ENCODE measurements at regions not wholly inside any gene's neighbourhood (a gene's known extent, or its start where the extent isn't known, plus 50 kb on each side); places are given as distances from the start of the nearest gene placed in this dataset.

DNA sequence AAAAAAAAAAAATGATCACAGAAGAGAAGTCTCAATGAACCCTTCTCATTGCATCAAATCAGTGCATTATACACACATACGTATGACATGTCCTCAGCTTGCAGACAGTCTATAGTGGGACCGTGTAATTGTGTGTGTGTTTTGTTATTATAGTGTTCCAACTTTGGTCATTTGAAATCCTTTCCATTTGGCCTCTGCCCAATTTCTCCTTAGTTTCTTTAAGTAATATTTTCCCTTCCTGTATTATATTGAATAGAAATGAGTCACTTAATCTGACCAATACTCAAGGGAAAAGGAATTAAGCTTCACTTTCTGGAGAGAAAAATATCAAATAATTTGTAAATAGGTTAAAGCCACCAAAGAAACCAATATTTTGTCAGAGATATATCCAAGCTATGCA, 415.5 kb upstream of the SORCS1 start:
- H3K4me3 Mint-ChIP-seq = no peak overlapping the region
- H3K27me3 Mint-ChIP-seq = no peaks in the 10 kb centered on the region
- no peaks in the 10 kb centered on the region for H3K4me1 ChIP-seq (ENCODE audit: insufficient read depth, low read length)
- no peaks in the 10 kb centered on the region for H3K36me3 Mint-ChIP-seq
- H3K9me3 ChIP-seq (ENCODE audit: control insufficient read depth in 1 of 2, low read length in 2 of 2) = no peaks in the 10 kb centered on the region
- no peaks in the 10 kb centered on the region for H3K27me3 ChIP-seq (ENCODE audit: insufficient read depth, low read length)
- POLR2A ChIA-PET (ENCODE audit: partially characterized antibody) = no interaction called here
- H3K27ac Mint-ChIP-seq = no peak overlapping the region
- no peak overlapping the region for H3K27ac ChIP-seq (ENCODE audit: low read depth, low read length)
- DNase-seq = no peak
- no peaks in the 10 kb centered on the region for H3K4me1 Mint-ChIP-seq
- no peak overlapping the region for H3K4me3 ChIP-seq (ENCODE audit: low read length in 2 of 2)
- H3K9me3 Mint-ChIP-seq = peaks cover 0 to 18% (median 10%) of the 10 kb centered on the region in 8 donors
- no peaks in the 10 kb centered on the region for H3K36me3 ChIP-seq (ENCODE audit: insufficient read depth, low read length)
- CTCF ChIA-PET (ENCODE audit: partially characterized antibody) = no interaction called here
- intact Hi-C loops (cut with micrococcal nuclease) = no loop called here

- Histone ChIP-seq H3K4me1 (ENCODE audit: insufficient read depth, low read length) (no peaks in the 10 kb centered on the region), H3K36me3 (ENCODE audit: insufficient read depth, low read length) (no peaks in the 10 kb centered on the region), H3K27ac (ENCODE audit: low read depth, low read length) (no peak overlapping the region), H3K4me3 (ENCODE audit: low read length in 2 of 2) (no peak overlapping the region), H3K27me3 (ENCODE audit: insufficient read depth, low read length) (no peaks in the 10 kb centered on the region), H3K9me3 (ENCODE audit: control insufficient read depth in 1 of 2, low read length in 2 of 2) (no peaks in the 10 kb centered on the region)
- H3K4me3 Mint-ChIP-seq = no peak overlapping the region
- H3K4me1 Mint-ChIP-seq = no peaks in the 10 kb centered on the region
- POLR2A ChIA-PET (ENCODE audit: partially characterized antibody) = no interaction called here
- H3K36me3 Mint-ChIP-seq = no peaks in the 10 kb centered on the region
- H3K27me3 Mint-ChIP-seq = no peaks in the 10 kb centered on the region
- H3K27ac Mint-ChIP-seq = no peak overlapping the region
- DNase-seq = no peak
- H3K9me3 Mint-ChIP-seq = peaks cover 0 to 10% (median 4%) of the 10 kb centered on the region in 8 donors
- intact Hi-C loops (cut with micrococcal nuclease) = no loop called here
- CTCF ChIA-PET (ENCODE audit: partially characterized antibody) = no interaction called here
Observed at GRCh38 chr10:107577221-107577620, 412.7 kb upstream of the SORCS1 start.

DNA sequence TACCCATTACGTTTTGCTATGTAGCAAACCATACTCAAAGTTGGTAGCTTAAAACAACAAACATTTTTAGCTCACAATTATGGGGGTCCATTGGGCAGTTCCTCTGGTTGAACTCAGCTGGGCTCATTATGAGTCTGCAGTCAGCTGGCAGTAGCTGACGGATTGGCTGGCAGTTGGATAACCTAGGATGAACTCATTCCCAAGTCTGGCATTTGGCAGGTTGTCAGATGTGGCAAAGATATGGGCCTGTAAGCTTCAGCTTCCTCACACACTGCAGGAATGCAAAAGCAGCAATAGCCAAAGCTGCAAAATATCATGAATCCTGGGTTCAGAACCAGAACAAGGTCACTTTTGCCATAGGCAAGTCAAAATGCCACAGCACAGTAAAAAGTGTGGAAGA, 412.2 kb upstream of the SORCS1 start:
- H3K4me3 Mint-ChIP-seq = no peak overlapping the region
- intact Hi-C loops (cut with micrococcal nuclease) = no loop called here
- H3K27ac ChIP-seq (ENCODE audit: low read depth, low read length) = no peak overlapping the region
- no peak for DNase-seq
- no peak overlapping the region for H3K4me3 ChIP-seq (ENCODE audit: low read length in 2 of 2)
- CTCF ChIA-PET (ENCODE audit: partially characterized antibody) = no interaction called here
- no peaks in the 10 kb centered on the region for H3K27me3 Mint-ChIP-seq
- H3K4me1 ChIP-seq (ENCODE audit: insufficient read depth, low read length) = no peaks in the 10 kb centered on the region
- H3K36me3 Mint-ChIP-seq = no peaks in the 10 kb centered on the region
- H3K9me3 ChIP-seq (ENCODE audit: control insufficient read depth in 1 of 2, low read length in 2 of 2) = no peaks in the 10 kb centered on the region
- no peak overlapping the region for H3K27ac Mint-ChIP-seq
- no peaks in the 10 kb centered on the region for H3K4me1 Mint-ChIP-seq
- POLR2A ChIA-PET (ENCODE audit: partially characterized antibody) = no interaction called here
- no peaks in the 10 kb centered on the region for H3K36me3 ChIP-seq (ENCODE audit: insufficient read depth, low read length)
- H3K9me3 Mint-ChIP-seq = peaks cover 0 to 10% (median 4%) of the 10 kb centered on the region in 8 donors
- no peaks in the 10 kb centered on the region for H3K27me3 ChIP-seq (ENCODE audit: insufficient read depth, low read length)

GRCh38 chr10:107565014-107565413, 400.5 kb upstream of the SORCS1 start:
- H3K36me3 Mint-ChIP-seq = peaks cover 0 to 1% of the 10 kb centered on the region in 2 donors
- Histone ChIP-seq H3K36me3 (ENCODE audit: insufficient read depth, low read length) (no peaks in the 10 kb centered on the region), H3K9me3 (ENCODE audit: control insufficient read depth in 1 of 2, low read length in 2 of 2) (no peaks in the 10 kb centered on the region), H3K4me1 (ENCODE audit: insufficient read depth, low read length) (no peaks in the 10 kb centered on the region), H3K27ac (ENCODE audit: low read depth, low read length) (no peak overlapping the region), H3K4me3 (ENCODE audit: low read length in 2 of 2) (no peak overlapping the region), H3K27me3 (ENCODE audit: insufficient read depth, low read length) (no peaks in the 10 kb centered on the region)
- CTCF ChIA-PET (ENCODE audit: partially characterized antibody) = no interaction called here
- H3K27ac Mint-ChIP-seq = no peak overlapping the region
- no peaks in the 10 kb centered on the region for H3K27me3 Mint-ChIP-seq
- POLR2A ChIA-PET (ENCODE audit: partially characterized antibody) = no interaction called here
- intact Hi-C loops (cut with micrococcal nuclease) = no loop called here
- H3K4me1 Mint-ChIP-seq = no peaks in the 10 kb centered on the region
- no peak overlapping the region for H3K4me3 Mint-ChIP-seq
- DNase-seq = no peak
- H3K9me3 Mint-ChIP-seq = peaks cover 2 to 30% (median 17%) of the 10 kb centered on the region in 8 donors

DNA sequence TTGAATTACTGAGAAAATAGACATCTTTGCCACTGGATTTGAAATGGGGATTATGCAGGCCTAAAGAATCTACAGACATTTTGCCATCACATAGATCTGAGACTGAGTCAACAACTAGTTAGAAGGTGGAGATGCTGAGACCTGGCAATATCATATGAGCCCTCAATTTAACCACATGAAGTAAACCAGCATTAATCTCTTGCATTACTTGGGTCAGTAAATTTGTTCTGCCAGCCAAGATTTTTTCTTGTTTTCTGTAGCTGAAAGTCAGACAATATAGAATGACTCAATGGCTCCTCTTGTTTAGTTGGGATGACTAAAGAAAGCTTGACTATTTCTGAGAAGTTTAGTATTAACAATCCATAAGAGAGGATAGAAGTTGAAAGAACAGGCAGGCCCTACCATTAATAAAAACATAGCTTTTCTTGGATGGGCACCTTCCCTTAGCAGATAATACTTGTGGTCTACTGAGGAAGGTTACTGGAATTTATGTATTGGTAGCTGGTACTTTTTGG, 396.7 kb upstream of the SORCS1 start:
- no peaks in the 10 kb centered on the region for H3K9me3 ChIP-seq (ENCODE audit: control insufficient read depth in 1 of 2, low read length in 2 of 2)
- Mint-ChIP-seq H3K36me3 (no peaks in the 10 kb centered on the region), H3K4me1 (no peaks in the 10 kb centered on the region), H3K27ac (no peak overlapping the region), H3K4me3 (no peak overlapping the region), H3K27me3 (no peaks in the 10 kb centered on the region), H3K9me3 (peaks cover 3 to 16% (median 9%) of the 10 kb centered on the region in 8 donors)
- CTCF ChIA-PET (ENCODE audit: partially characterized antibody) = no interaction called here
- intact Hi-C loops (cut with micrococcal nuclease) = no loop called here
- H3K4me1 ChIP-seq (ENCODE audit: insufficient read depth, low read length) = no peaks in the 10 kb centered on the region
- H3K27me3 ChIP-seq (ENCODE audit: insufficient read depth, low read length) = no peaks in the 10 kb centered on the region
- POLR2A ChIA-PET (ENCODE audit: partially characterized antibody) = no interaction called here
- H3K27ac ChIP-seq (ENCODE audit: low read depth, low read length) = no peak overlapping the region
- H3K4me3 ChIP-seq (ENCODE audit: low read length in 2 of 2) = no peak overlapping the region
- DNase-seq = no peak
- H3K36me3 ChIP-seq (ENCODE audit: insufficient read depth, low read length) = no peaks in the 10 kb centered on the region

GRCh38 chr10:107557916-107558315, 393.4 kb upstream of the SORCS1 start:
- DNase-seq = no peak
- no peaks in the 10 kb centered on the region for H3K27me3 ChIP-seq (ENCODE audit: insufficient read depth, low read length)
- no peaks in the 10 kb centered on the region for H3K36me3 Mint-ChIP-seq
- no peak overlapping the region for H3K4me3 Mint-ChIP-seq
- no peaks in the 10 kb centered on the region for H3K4me1 ChIP-seq (ENCODE audit: insufficient read depth, low read length)
- H3K27me3 Mint-ChIP-seq = no peaks in the 10 kb centered on the region
- H3K4me1 Mint-ChIP-seq = no peaks in the 10 kb centered on the region
- no peak overlapping the region for H3K4me3 ChIP-seq (ENCODE audit: low read length in 2 of 2)
- no peak overlapping the region for H3K27ac ChIP-seq (ENCODE audit: low read depth, low read length)
- H3K9me3 ChIP-seq (ENCODE audit: control insufficient read depth in 1 of 2, low read length in 2 of 2) = no peaks in the 10 kb centered on the region
- peaks cover 3 to 23% (median 12%) of the 10 kb centered on the region in 8 donors for H3K9me3 Mint-ChIP-seq
- intact Hi-C loops (cut with micrococcal nuclease) = no loop called here
- H3K36me3 ChIP-seq (ENCODE audit: insufficient read depth, low read length) = no peaks in the 10 kb centered on the region
- no peak overlapping the region for H3K27ac Mint-ChIP-seq
- ChIA-PET POLR2A (ENCODE audit: partially characterized antibody) (no interaction called here), CTCF (ENCODE audit: partially characterized antibody) (no interaction called here)

DNA sequence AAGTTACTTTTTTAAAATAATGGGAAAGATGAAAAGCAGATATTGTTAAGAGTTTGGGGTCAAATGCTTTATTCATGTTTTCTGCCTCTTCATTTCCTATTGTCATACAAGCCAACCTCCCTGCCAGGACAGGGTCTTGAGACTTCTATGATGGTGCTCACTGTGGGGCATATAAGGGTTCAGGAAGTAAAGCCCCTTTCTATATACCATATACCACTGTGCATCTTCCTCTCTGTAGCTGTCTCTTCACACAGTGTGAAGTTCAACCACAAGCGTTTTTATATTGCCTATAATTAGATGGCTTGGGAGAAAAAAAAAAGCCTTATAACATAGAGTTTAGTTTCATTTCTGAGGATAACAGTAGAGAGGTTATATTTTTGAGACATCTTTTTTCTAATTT, 389.8 kb upstream of the SORCS1 start:
- Histone ChIP-seq H3K4me1 (ENCODE audit: insufficient read depth, low read length) (no peaks in the 10 kb centered on the region), H3K27ac (ENCODE audit: low read depth, low read length) (no peak overlapping the region), H3K9me3 (ENCODE audit: control insufficient read depth in 1 of 2, low read length in 2 of 2) (no peaks in the 10 kb centered on the region), H3K4me3 (ENCODE audit: low read length in 2 of 2) (no peak overlapping the region), H3K36me3 (ENCODE audit: insufficient read depth, low read length) (no peaks in the 10 kb centered on the region), H3K27me3 (ENCODE audit: insufficient read depth, low read length) (no peaks in the 10 kb centered on the region)
- H3K4me1 Mint-ChIP-seq = no peaks in the 10 kb centered on the region
- ChIA-PET POLR2A (ENCODE audit: partially characterized antibody) (no interaction called here), CTCF (ENCODE audit: partially characterized antibody) (no interaction called here)
- no peak for DNase-seq
- H3K9me3 Mint-ChIP-seq = peaks cover 3 to 29% (median 17%) of the 10 kb centered on the region in 8 donors
- no peaks in the 10 kb centered on the region for H3K27me3 Mint-ChIP-seq
- no peaks in the 10 kb centered on the region for H3K36me3 Mint-ChIP-seq
- no peak overlapping the region for H3K4me3 Mint-ChIP-seq
- no peak overlapping the region for H3K27ac Mint-ChIP-seq
- intact Hi-C loops (cut with micrococcal nuclease) = no loop called here

DNA sequence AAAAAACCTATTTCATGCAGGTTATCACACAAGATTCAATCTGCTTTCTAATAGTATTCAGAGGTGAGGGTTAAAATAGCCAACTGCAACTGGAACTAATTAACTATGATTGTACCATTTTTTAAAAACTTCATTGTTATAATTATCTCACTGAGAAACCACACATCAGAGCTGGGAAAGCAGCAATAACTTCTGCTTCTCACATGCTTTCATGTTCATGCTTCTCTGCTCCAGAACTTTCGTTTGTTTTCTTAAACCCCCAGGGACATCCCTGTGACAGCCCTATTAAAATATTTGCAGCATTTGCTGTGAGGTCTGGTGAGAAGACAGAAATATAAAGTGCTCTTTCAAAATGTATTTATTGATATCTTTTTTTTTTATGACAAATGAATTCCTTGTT, 389.0 kb upstream of the SORCS1 start:
- ChIA-PET CTCF (ENCODE audit: partially characterized antibody) (no interaction called here), POLR2A (ENCODE audit: partially characterized antibody) (no interaction called here)
- Mint-ChIP-seq H3K27ac (no peak overlapping the region), H3K4me1 (no peaks in the 10 kb centered on the region), H3K36me3 (no peaks in the 10 kb centered on the region), H3K4me3 (no peak overlapping the region), H3K27me3 (no peaks in the 10 kb centered on the region), H3K9me3 (peaks cover 6 to 30% (median 20%) of the 10 kb centered on the region in 8 donors)
- DNase-seq = no peak
- H3K36me3 ChIP-seq (ENCODE audit: insufficient read depth, low read length) = no peaks in the 10 kb centered on the region
- H3K4me1 ChIP-seq (ENCODE audit: insufficient read depth, low read length) = no peaks in the 10 kb centered on the region
- no peaks in the 10 kb centered on the region for H3K27me3 ChIP-seq (ENCODE audit: insufficient read depth, low read length)
- H3K4me3 ChIP-seq (ENCODE audit: low read length in 2 of 2) = no peak overlapping the region
- H3K9me3 ChIP-seq (ENCODE audit: control insufficient read depth in 1 of 2, low read length in 2 of 2) = no peaks in the 10 kb centered on the region
- intact Hi-C loops (cut with micrococcal nuclease) = no loop called here
- H3K27ac ChIP-seq (ENCODE audit: low read depth, low read length) = no peak overlapping the region
